Calu3 (cell line): ENCODE measurements at regions not wholly inside any gene's neighbourhood (a gene's known extent, or its start where the extent isn't known, plus 50 kb on each side); places are given as distances from the start of the nearest gene placed in this dataset.
"Not testable (repeated sequence)": the region's sequence is repeated elsewhere in the genome, so short reads cannot be mapped to it uniquely, and the experiment has no call there.

ENCODE experiments used
- BruUV-seq: library from RNA; stranded (reverse); fragments of 400-500 nt; replicated peaks from 2 replicates; lab custom pipeline; 2021; lab: Mats Ljungman, UMichigan
- CTCF ChIA-PET: fragments of 300-600 bp; sonication (Branson Sonifier 250); formaldehyde crosslinking; loops from one replicate; lab custom pipeline; 2022; ENCODE audit warnings: antibody characterized with exemption; lab: Charles Lee
- DNase-seq: peaks from one replicate; pipeline ENCODE4 v3.0.0; 2022
- H3K27ac Mint-ChIP-seq: one replicate; pipeline ENCODE4 v1.8.0; 2022; ENCODE audit warnings: mixed read lengths; ENCODE audit not compliant: unreplicated experiment
- H3K27me3 Mint-ChIP-seq: one replicate; pipeline ENCODE4 v1.8.0; 2022; ENCODE audit warnings: mixed read lengths; ENCODE audit not compliant: unreplicated experiment
- H3K36me3 Mint-ChIP-seq: one replicate; pipeline ENCODE4 v1.8.0; 2022; ENCODE audit warnings: mild to moderate bottlenecking, moderate library complexity, mixed read lengths; ENCODE audit not compliant: insufficient read depth, unreplicated experiment
- H3K4me1 Mint-ChIP-seq: one replicate; pipeline ENCODE4 v1.8.0; 2022; ENCODE audit warnings: mild to moderate bottlenecking, low read depth, mixed read lengths; ENCODE audit not compliant: unreplicated experiment
- H3K4me3 Mint-ChIP-seq: one replicate; pipeline ENCODE4 v1.8.0; 2022; ENCODE audit warnings: mild to moderate bottlenecking, low read depth, moderate library complexity, mixed read lengths; ENCODE audit not compliant: unreplicated experiment
- H3K9me3 Mint-ChIP-seq: one replicate; pipeline ENCODE4 v1.8.0; 2022; ENCODE audit warnings: low read depth, mixed read lengths; ENCODE audit not compliant: unreplicated experiment
- intact Hi-C: fragments of 100-400 bp; cut with micrococcal nuclease; formaldehyde crosslinking; loops from one replicate; pipeline ENCODE4 v1.10.0; 2022; ENCODE audit not compliant: unreplicated experiment
- TF ChIP-seq, protein P1 (sequence below): fragments of 200-600 bp; IDR thresholded peaks from one replicate; pipeline ENCODE4 v1.8.0; 2022; ENCODE audit warnings: antibody characterized with exemption; ENCODE audit not compliant: unreplicated experiment

DNA sequence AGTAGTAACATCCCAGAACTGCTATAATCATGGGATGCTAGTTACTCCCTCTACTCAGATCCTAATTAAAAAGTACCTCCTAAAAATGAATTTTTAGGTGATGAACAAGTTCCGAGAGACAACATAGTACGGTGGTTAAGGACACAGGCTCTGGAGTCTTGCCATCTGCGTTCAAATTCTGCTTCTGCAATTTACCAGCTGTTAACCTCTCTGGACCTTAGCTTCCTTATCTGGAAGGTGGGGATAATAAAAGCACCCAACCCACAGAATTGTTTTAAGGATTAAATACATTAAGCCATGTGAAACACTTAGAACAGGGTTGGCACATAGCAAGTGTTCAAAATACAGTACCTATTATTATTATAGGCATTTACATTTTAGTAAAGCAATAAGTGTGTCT is 77.5 kb upstream of the XPA start:
- Mint-ChIP-seq H3K4me3 (no peak overlapping the region), H3K27ac (no peak overlapping the region), H3K36me3 (no peaks in the 10 kb centered on the region), H3K4me1 (no peaks in the 10 kb centered on the region), H3K9me3 (no peaks in the 10 kb centered on the region), H3K27me3 (no peaks in the 10 kb centered on the region)
- CTCF ChIA-PET, result no interaction called here
- TF ChIP-seq, protein P1, sequence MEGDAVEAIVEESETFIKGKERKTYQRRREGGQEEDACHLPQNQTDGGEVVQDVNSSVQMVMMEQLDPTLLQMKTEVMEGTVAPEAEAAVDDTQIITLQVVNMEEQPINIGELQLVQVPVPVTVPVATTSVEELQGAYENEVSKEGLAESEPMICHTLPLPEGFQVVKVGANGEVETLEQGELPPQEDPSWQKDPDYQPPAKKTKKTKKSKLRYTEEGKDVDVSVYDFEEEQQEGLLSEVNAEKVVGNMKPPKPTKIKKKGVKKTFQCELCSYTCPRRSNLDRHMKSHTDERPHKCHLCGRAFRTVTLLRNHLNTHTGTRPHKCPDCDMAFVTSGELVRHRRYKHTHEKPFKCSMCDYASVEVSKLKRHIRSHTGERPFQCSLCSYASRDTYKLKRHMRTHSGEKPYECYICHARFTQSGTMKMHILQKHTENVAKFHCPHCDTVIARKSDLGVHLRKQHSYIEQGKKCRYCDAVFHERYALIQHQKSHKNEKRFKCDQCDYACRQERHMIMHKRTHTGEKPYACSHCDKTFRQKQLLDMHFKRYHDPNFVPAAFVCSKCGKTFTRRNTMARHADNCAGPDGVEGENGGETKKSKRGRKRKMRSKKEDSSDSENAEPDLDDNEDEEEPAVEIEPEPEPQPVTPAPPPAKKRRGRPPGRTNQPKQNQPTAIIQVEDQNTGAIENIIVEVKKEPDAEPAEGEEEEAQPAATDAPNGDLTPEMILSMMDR, result no peak
- DNase-seq, result no peak
- intact Hi-C loops, result no loop called here
- no TSS peak for BruUV-seq

DNA sequence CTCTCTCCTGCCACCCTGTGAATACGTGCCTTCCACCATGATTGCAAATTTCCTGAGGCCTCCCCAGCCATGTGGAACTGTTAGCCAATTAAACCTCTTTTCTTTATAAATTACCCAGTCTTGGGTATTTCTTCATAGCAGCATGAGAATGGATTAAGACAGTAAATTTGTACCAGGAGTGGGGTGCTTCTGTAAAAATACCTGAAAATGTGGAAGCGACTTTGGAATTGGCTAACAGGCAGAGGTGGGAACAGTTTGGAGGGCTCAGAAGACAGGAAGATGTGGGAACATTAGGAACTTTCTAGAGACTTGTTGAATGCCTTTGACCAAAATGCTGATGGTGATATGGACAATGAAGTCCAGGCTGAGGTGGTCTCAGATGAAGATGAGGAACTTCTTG is 74.3 kb upstream of the FOXE1 start:
- intact Hi-C loops, result not testable (repeated sequence)

DNA sequence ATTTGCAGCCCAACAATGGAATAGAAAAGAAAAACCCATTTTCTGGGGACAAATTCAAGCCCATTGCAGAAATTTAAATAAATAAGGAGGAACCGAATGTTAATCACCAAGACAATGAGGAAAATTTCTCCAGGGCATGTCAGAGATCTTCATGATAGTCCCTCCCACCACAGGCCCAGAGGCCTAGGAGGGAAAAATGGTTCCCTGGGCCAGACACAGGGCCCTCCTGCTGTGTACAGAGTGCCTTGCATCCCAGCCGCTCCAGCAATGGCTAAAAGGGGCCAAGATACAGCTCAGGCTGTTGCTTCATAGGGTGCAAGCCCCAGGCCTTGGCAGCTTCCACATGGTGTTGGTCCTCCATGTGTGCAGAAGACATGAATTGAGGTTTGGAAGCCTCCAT is 73.4 kb upstream of the FOXE1 start:
- H3K27ac Mint-ChIP-seq, result no peak overlapping the region
- BruUV-seq, result no TSS peak
- no peaks in the 10 kb centered on the region for H3K36me3 Mint-ChIP-seq
- CTCF ChIA-PET, result no interaction called here
- H3K4me1 Mint-ChIP-seq, result no peaks in the 10 kb centered on the region
- no peaks in the 10 kb centered on the region for H3K27me3 Mint-ChIP-seq
- no peaks in the 10 kb centered on the region for H3K9me3 Mint-ChIP-seq
- no peak overlapping the region for H3K4me3 Mint-ChIP-seq
- intact Hi-C loops, result no loop called here
- TF ChIP-seq, protein P1, result no peak
- no peak for DNase-seq

More for the DNA sequence above, 74.3 kb upstream of the FOXE1 start:
- H3K4me3 Mint-ChIP-seq, H3K9me3 Mint-ChIP-seq, BruUV-seq, H3K4me1 Mint-ChIP-seq, CTCF ChIA-PET, H3K36me3 Mint-ChIP-seq, H3K27ac Mint-ChIP-seq, DNase-seq, H3K27me3 Mint-ChIP-seq: not testable (repeated sequence)

DNA sequence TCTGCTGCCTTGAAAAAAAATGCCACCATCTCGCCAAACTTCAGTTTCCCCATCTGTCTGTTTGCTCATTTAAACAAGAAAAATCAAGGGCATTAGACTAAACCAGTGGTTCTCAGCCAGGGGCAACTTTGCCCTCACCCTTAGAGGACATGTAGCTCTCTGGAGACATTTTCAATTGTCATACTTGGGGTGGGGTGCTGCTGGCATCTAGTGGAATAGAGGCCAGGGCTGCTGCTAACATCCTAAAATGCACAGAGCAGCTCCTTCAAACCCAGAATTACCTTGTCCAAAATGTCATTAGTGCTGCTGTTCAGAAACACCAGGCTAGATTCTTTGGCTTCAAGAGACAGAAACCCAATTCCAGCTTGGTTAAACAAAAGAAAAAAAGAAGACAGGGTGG is 71.1 kb upstream of the FOXE1 start:
- H3K4me3 Mint-ChIP-seq, result no peak overlapping the region
- H3K9me3 Mint-ChIP-seq, result no peaks in the 10 kb centered on the region
- no peaks in the 10 kb centered on the region for H3K4me1 Mint-ChIP-seq
- DNase-seq, result no peak
- TF ChIP-seq, protein P1, result no peak
- no peak overlapping the region for H3K27ac Mint-ChIP-seq
- no TSS peak for BruUV-seq
- H3K36me3 Mint-ChIP-seq, result no peaks in the 10 kb centered on the region
- H3K27me3 Mint-ChIP-seq, result no peaks in the 10 kb centered on the region
- intact Hi-C loops, result no loop called here
- CTCF ChIA-PET, result interaction anchor here (0.7 kb wide), 1 partner anchor 740 kb away, joined by 3 read pairs; no protein-coding TSS in a partner anchor

DNA sequence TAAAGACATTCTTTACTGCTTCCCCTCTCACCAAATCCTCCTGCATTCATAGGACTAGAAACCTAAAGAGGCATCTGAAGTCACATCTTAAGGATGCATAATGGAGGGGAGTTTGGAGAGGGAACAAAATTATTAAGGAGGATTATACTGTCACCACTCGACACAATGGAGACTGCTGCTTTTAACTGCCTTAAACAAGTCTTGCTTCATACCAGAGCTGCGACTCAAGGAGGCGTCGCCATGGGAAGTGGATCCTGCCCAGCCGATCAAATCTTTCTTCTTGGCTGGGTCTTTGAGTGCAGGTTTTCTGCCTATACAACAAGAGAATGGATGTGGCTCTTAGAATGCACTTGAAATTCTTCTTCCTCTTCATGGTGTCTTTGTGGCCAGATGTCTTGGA is 66.7 kb upstream of the FOXE1 start:
- H3K9me3 Mint-ChIP-seq, result peaks cover 4% of the 10 kb centered on the region
- no peak for DNase-seq
- no peaks in the 10 kb centered on the region for H3K4me1 Mint-ChIP-seq
- BruUV-seq, result no TSS peak
- H3K27me3 Mint-ChIP-seq, result no peaks in the 10 kb centered on the region
- H3K27ac Mint-ChIP-seq, result no peak overlapping the region
- intact Hi-C loops, result no loop called here
- TF ChIP-seq, protein P1, result no peak
- CTCF ChIA-PET, result interaction anchor here (0.5 kb wide), 1 partner anchor 115 kb away, joined by 4 read pairs; no protein-coding TSS in a partner anchor
- no peaks in the 10 kb centered on the region for H3K36me3 Mint-ChIP-seq
- no peak overlapping the region for H3K4me3 Mint-ChIP-seq
